C4-2B (cell line): ENCODE measurements at regions not wholly inside any gene's neighbourhood (a gene's known extent, or its start where the extent isn't known, plus 50 kb on each side); places are given as distances from the start of the nearest gene placed in this dataset.

Experiments
- CTCF ChIP-seq: fragments of 450-650 bp; conservative IDR thresholded peaks from 2 replicates; pipeline ENCODE4 v1.5.1; 2017; ENCODE audit warnings: mild to moderate bottlenecking
- ZFX ChIP-seq: fragments of 450-650 bp; IDR thresholded peaks from 2 replicates; pipeline ENCODE4 v1.6.1; 2017

GRCh38 chr22:47373648-47374272 lies 611.3 kb downstream of the TBC1D22A start:
- no peak for TF ChIP-seq CTCF
- no peak for TF ChIP-seq ZFX
